IMR-90 (cell line): ENCODE measurements at regions not wholly inside any gene's neighbourhood (a gene's known extent, or its start where the extent isn't known, plus 50 kb on each side); places are given as distances from the start of the nearest gene placed in this dataset.

Source experiments
- ATAC-seq: fragments of 200-7000 bp; cut with Tn5 transposase; 2 replicates; pipeline ENCODE4 v1.9.1; 2020; ENCODE audit warnings: low read depth, mild to moderate bottlenecking, moderate library complexity
- BruUV-seq: library from RNA; stranded (reverse); fragments of 400-500 nt; replicated peaks from 2 replicates; lab custom pipeline; 2021; lab: Mats Ljungman, UMichigan
- CTCF ChIA-PET: fragments of 300-600 bp; formaldehyde crosslinking; extraction: SDS; loops from one replicate; lab custom pipeline; 2021; ENCODE audit warnings: antibody characterized with exemption; lab: Yijun Ruan, JAX
- POLR2A ChIA-PET: fragments of 300-600 bp; sonication (Branson Sonifier 250); formaldehyde crosslinking; loops from one replicate; lab custom pipeline; 2022; ENCODE audit warnings: antibody characterized with exemption; ENCODE audit not compliant: unreplicated experiment; lab: Charles Lee
- DNase-seq: peaks from one replicate; pipeline ENCODE4 v3.0.0; 2013
- H2AFZ ChIP-seq: replicated peaks from 2 replicates; pipeline ENCODE3; 2013; ENCODE audit warnings: low read length, mild to moderate bottlenecking; ENCODE audit not compliant: poor library complexity
- H2AK5ac ChIP-seq: 2 replicates; pipeline ENCODE4 v1.6.1; 2013; ENCODE audit warnings: low read depth, low read length, inconsistent platforms
- H2AK9ac ChIP-seq: replicated peaks from 2 replicates; pipeline ENCODE3; 2013; ENCODE audit warnings: mild to moderate bottlenecking, low read depth, low read length, moderate library complexity; ENCODE audit not compliant: poor library complexity
- H2BK120ac ChIP-seq: 2 replicates; pipeline ENCODE4 v1.6.1; 2013; ENCODE audit warnings: low read depth, low read length, inconsistent platforms
- H2BK15ac ChIP-seq: 3 replicates; pipeline ENCODE4 v1.6.1; 2013; ENCODE audit warnings: low read depth, low read length, inconsistent platforms
- H2BK20ac ChIP-seq: 2 replicates; pipeline ENCODE4 v1.6.1; 2013; ENCODE audit warnings: low read depth, mild to moderate bottlenecking, inconsistent platforms, low read length, moderate library complexity
- H2BK5ac ChIP-seq: 2 replicates; pipeline ENCODE4 v1.6.1; 2013; ENCODE audit warnings: mild to moderate bottlenecking, low read depth, low read length, inconsistent platforms; ENCODE audit not compliant: poor library complexity, severe bottlenecking
- H3K14ac ChIP-seq: replicated peaks from 2 replicates; pipeline ENCODE4 v1.6.1; 2013; ENCODE audit warnings: low read depth, low read length, inconsistent platforms
- H3K18ac ChIP-seq: 2 replicates; pipeline ENCODE4 v1.6.1; 2013; ENCODE audit warnings: low read depth, low read length, control low read depth
- H3K23ac ChIP-seq: 2 replicates; pipeline ENCODE4 v1.6.1; 2013; ENCODE audit warnings: low read depth, low read length, inconsistent platforms
- H3K27ac ChIP-seq: 2 replicates; pipeline ENCODE4 v1.5.1; 2013; ENCODE audit warnings: mild to moderate bottlenecking, control low read depth, low read length; ENCODE audit not compliant: insufficient read depth
- H3K27me3 ChIP-seq: 2 replicates; pipeline ENCODE4 v1.6.1; 2013; ENCODE audit warnings: low read length; ENCODE audit not compliant: control insufficient read depth, insufficient read depth
- H3K36me3 ChIP-seq: 2 replicates; pipeline ENCODE4 v1.6.1; 2013; ENCODE audit warnings: low read length, mixed read lengths; ENCODE audit not compliant: control insufficient read depth, insufficient read depth
- H3K4ac ChIP-seq: 2 replicates; pipeline ENCODE4 v1.6.1; 2013; ENCODE audit warnings: low read depth, low read length, inconsistent platforms
- H3K4me1 ChIP-seq: 2 replicates; pipeline ENCODE4 v1.6.1; 2013; ENCODE audit warnings: low read length, mixed read lengths; ENCODE audit not compliant: control insufficient read depth, insufficient read depth
- H3K4me2 ChIP-seq: 2 replicates; pipeline ENCODE4 v1.6.1; 2013; ENCODE audit warnings: low read depth, mild to moderate bottlenecking, control low read depth, low read length, moderate library complexity
- H3K4me3 ChIP-seq: 2 replicates; pipeline ENCODE4 v1.5.1; 2013; ENCODE audit warnings: low read depth, mild to moderate bottlenecking, control low read depth, low read length, moderate library complexity; ENCODE audit not compliant: insufficient read depth
- H3K56ac ChIP-seq: 2 replicates; pipeline ENCODE4 v1.6.1; 2013; ENCODE audit warnings: low read length, inconsistent platforms; ENCODE audit not compliant: insufficient read depth; ENCODE audit errors: extremely low read depth
- H3K79me1 ChIP-seq, 2 experiments: 2 replicates each; pipeline ENCODE4 v1.6.1; 2013; ENCODE audit warnings: low read length in 2 of 2, inconsistent platforms in 1 of 2, low read depth in 1 of 2
- H3K9ac ChIP-seq: 2 replicates; pipeline ENCODE4 v1.6.1; 2013; ENCODE audit warnings: low read depth, low read length, control low read depth
- H3K9me1 ChIP-seq: 2 replicates; pipeline ENCODE4 v1.6.1; 2013; ENCODE audit warnings: low read length, inconsistent platforms; ENCODE audit not compliant: insufficient read depth
- H3K9me3 ChIP-seq: 2 replicates; pipeline ENCODE4 v1.6.1; 2013; ENCODE audit warnings: low read length; ENCODE audit not compliant: control insufficient read depth, insufficient read depth
- H4K20me1 ChIP-seq: 2 replicates; pipeline ENCODE4 v1.6.1; 2013; ENCODE audit warnings: low read length, inconsistent platforms; ENCODE audit not compliant: insufficient read depth
- H4K5ac ChIP-seq: 2 replicates; pipeline ENCODE4 v1.6.1; 2013; ENCODE audit warnings: mild to moderate bottlenecking, low read depth, low read length, control low read depth
- H4K8ac ChIP-seq, 2 experiments: 2 replicates each; pipeline ENCODE4 v1.6.1; 2013; ENCODE audit warnings: low read depth in 2 of 2, low read length in 2 of 2, control low read depth in 1 of 2, inconsistent platforms in 1 of 2
- H4K91ac ChIP-seq: 2 replicates; pipeline ENCODE4 v1.6.1; 2013; ENCODE audit warnings: low read depth, low read length, inconsistent platforms; ENCODE audit not compliant: insufficient read depth
- BHLHE40 ChIP-seq: fragments of 150-350 bp; IDR thresholded peaks from 2 replicates; pipeline ENCODE4 v1.6.1; 2016; ENCODE audit warnings: mild to moderate bottlenecking, low read depth, low read length
- CHD1 ChIP-seq: IDR thresholded peaks from 2 replicates; pipeline ENCODE4 v1.6.1; 2012; ENCODE audit warnings: low read depth, low read length, improper control_type of control experiment
- ELK1 ChIP-seq: fragments of 150-350 bp; IDR thresholded peaks from 2 replicates; pipeline ENCODE4 v1.6.1; 2016; ENCODE audit warnings: low read depth, mild to moderate bottlenecking, low read length, moderate library complexity, borderline replicate concordance
- MAFK ChIP-seq: IDR thresholded peaks from 2 replicates; pipeline ENCODE4 v1.6.1; 2012; ENCODE audit warnings: low read depth, low read length, improper control_type of control experiment
- MAZ ChIP-seq: IDR thresholded peaks from 2 replicates; pipeline ENCODE4 v1.6.1; 2012; ENCODE audit warnings: low read depth, mild to moderate bottlenecking, low read length, improper control_type of control experiment, moderate library complexity, borderline replicate concordance
- MXI1 ChIP-seq: IDR thresholded peaks from 2 replicates; pipeline ENCODE4 v1.6.1; 2012; ENCODE audit warnings: low read depth, mild to moderate bottlenecking, low read length, moderate library complexity, borderline replicate concordance
- NFE2L2 ChIP-seq: fragments of 150-350 bp; IDR thresholded peaks from 2 replicates; pipeline ENCODE4 v1.6.1; 2016; ENCODE audit warnings: low read depth, mild to moderate bottlenecking, low read length
- POLR2A ChIP-seq: IDR thresholded peaks from 2 replicates; pipeline ENCODE4 v1.6.1; 2012; ENCODE audit warnings: mild to moderate bottlenecking, low read depth, low read length
- RAD21 ChIP-seq: IDR thresholded peaks from 2 replicates; pipeline ENCODE4 v1.6.1; 2012; ENCODE audit warnings: low read length, improper control_type of control experiment
- RCOR1 ChIP-seq: IDR thresholded peaks from 2 replicates; pipeline ENCODE4 v1.6.1; 2012; ENCODE audit warnings: mild to moderate bottlenecking, low read length, improper control_type of control experiment; ENCODE audit not compliant: insufficient replicate concordance
- RFX5 ChIP-seq: IDR thresholded peaks from 2 replicates; pipeline ENCODE4 v1.8.0; 2012; ENCODE audit warnings: low read depth, mild to moderate bottlenecking, low read length, moderate library complexity
- SMC3 ChIP-seq: fragments of 150-350 bp; IDR thresholded peaks from 2 replicates; pipeline ENCODE4 v1.6.1; 2016; ENCODE audit warnings: low read depth, mild to moderate bottlenecking, antibody characterized with exemption, low read length, moderate library complexity
- USF2 ChIP-seq: fragments of 150-350 bp; IDR thresholded peaks from 2 replicates; pipeline ENCODE4 v1.6.1; 2017; ENCODE audit warnings: mild to moderate bottlenecking, antibody characterized with exemption, low read length, low read depth
- dilution Hi-C: fragments of 300-500 bp; cut with HindIII; formaldehyde crosslinking; loops from one replicate; pipeline ENCODE4 v1.14.3; 2018; ENCODE audit warnings: low sequenced_read_pairs; ENCODE audit not compliant: unreplicated experiment
- in situ Hi-C: fragments of 300-500 bp; cut with MboI; formaldehyde crosslinking; loops from 3 replicates; pipeline ENCODE4 v1.14.3; 2019; ENCODE audit warnings: low sequenced_read_pairs, inconsistent platforms, mixed read lengths
- intact Hi-C: fragments of 100-400 bp; cut with micrococcal nuclease; formaldehyde crosslinking; loops from 2 replicates; pipeline ENCODE4 v1.10.0; 2022

- no TSS peak for BruUV-seq
- intact Hi-C loops = loop anchor here (10.0 kb wide), 1 partner anchor 266 kb away; no protein-coding TSS in a partner anchor
These were observed 266.3 kb downstream of the TBL1XR1 start for GRCh38 chr3:176930942-176931341.

More at GRCh38 chr3:176930942-176931341, 266.3 kb downstream of the TBL1XR1 start:
- TF ChIP-seq RAD21 (no peak), RCOR1 (no peak), POLR2A (no peak), USF2 (no peak), MAFK (no peak), MXI1 (no peak), CHD1 (no peak), ELK1 (no peak), BHLHE40 (no peak), NFE2L2 (no peak), MAZ (no peak), RFX5 (no peak), SMC3 (no peak)
- H4K20me1 ChIP-seq = no peaks in the 10 kb centered on the region
- H3K4me2 ChIP-seq = no peak overlapping the region
- no peak overlapping the region for H4K91ac ChIP-seq
- ChIA-PET CTCF (no interaction called here), POLR2A (no interaction called here)
- no peak overlapping the region for H2BK15ac ChIP-seq
- H3K27me3 ChIP-seq = peaks cover 2% of the 10 kb centered on the region
- no peak overlapping the region for H3K27ac ChIP-seq
- H3K23ac ChIP-seq = no peak overlapping the region
- no peak overlapping the region for H3K14ac ChIP-seq
- no peak overlapping the region for H2AFZ ChIP-seq
- no peak overlapping the region for H3K18ac ChIP-seq
- no peak overlapping the region for H3K9ac ChIP-seq
- H3K36me3 ChIP-seq = no peaks in the 10 kb centered on the region
- no peak overlapping the region for H4K8ac ChIP-seq
- no peak for ATAC-seq
- H2BK120ac ChIP-seq = no peak overlapping the region
- no peak overlapping the region for H3K4me3 ChIP-seq
- no peak for DNase-seq
- H3K79me1 ChIP-seq = no peaks in the 10 kb centered on the region
- H2AK5ac ChIP-seq = no peak overlapping the region
- no peak overlapping the region for H4K5ac ChIP-seq
- H3K4me1 ChIP-seq = no peaks in the 10 kb centered on the region
- no peak overlapping the region for H2BK20ac ChIP-seq
- no peak overlapping the region for H2AK9ac ChIP-seq
- in situ Hi-C loops = loop anchor here (5.0 kb wide), 1 partner anchor 54 kb away; no protein-coding TSS in a partner anchor
- no peak overlapping the region for H3K56ac ChIP-seq
- no peak overlapping the region for H3K4ac ChIP-seq
- H3K9me3 ChIP-seq = no peaks in the 10 kb centered on the region
- dilution Hi-C loops = no loop called here
- H3K9me1 ChIP-seq = no peaks in the 10 kb centered on the region
- H2BK5ac ChIP-seq = no peak overlapping the region
